WI38 (cell line): ENCODE measurements at regions not wholly inside any gene's neighbourhood (a gene's known extent, or its start where the extent isn't known, plus 50 kb on each side); places are given as distances from the start of the nearest gene placed in this dataset.

Source experiments
- H3K4me3 ChIP-seq: 2 replicates; pipeline ENCODE4 v1.5.1; 2011; ENCODE audit warnings: low read depth, mild to moderate bottlenecking, control low read depth, low read length
- CTCF ChIP-seq: IDR thresholded peaks from 2 replicates; pipeline ENCODE4 v1.5.1; 2012; ENCODE audit warnings: low read depth, mild to moderate bottlenecking, control low read depth, low read length

GRCh38 chr5:54829676-54830535 is 155.5 kb downstream of the ESM1 start:
- TF ChIP-seq CTCF = no peak
- H3K4me3 ChIP-seq = no peak overlapping the region

- H3K4me3 ChIP-seq = no peak overlapping the region
- no peak for TF ChIP-seq CTCF
Measured at GRCh38 chr5:54829102-54829501, 156.3 kb downstream of the ESM1 start.

GRCh38 chr5:54828151-54828550 is 157.2 kb downstream of the ESM1 start:
- no peak for TF ChIP-seq CTCF

GRCh38 chr5:54825005-54825404 is 160.4 kb downstream of the ESM1 start:
- no peak for TF ChIP-seq CTCF
- H3K4me3 ChIP-seq = no peak overlapping the region

More at GRCh38 chr5:54828151-54828550, 157.2 kb downstream of the ESM1 start:
- H3K4me3 ChIP-seq = no peak overlapping the region

GRCh38 chr5:54823006-54823405 is 162.4 kb downstream of the ESM1 start:
- TF ChIP-seq CTCF = no peak
- no peak overlapping the region for H3K4me3 ChIP-seq

- no peak overlapping the region for H3K4me3 ChIP-seq
- no peak for TF ChIP-seq CTCF
Measured at GRCh38 chr5:54822324-54822687, 163.1 kb downstream of the ESM1 start.

GRCh38 chr5:54821445-54822323 is 163.7 kb downstream of the ESM1 start:
- no peak for TF ChIP-seq CTCF
- H3K4me3 ChIP-seq = no peak overlapping the region
